A172 (cell line): ENCODE measurements at regions not wholly inside any gene's neighbourhood (a gene's known extent, or its start where the extent isn't known, plus 50 kb on each side); places are given as distances from the start of the nearest gene placed in this dataset.
"Not testable (repeated sequence)": the region's sequence is repeated elsewhere in the genome, so short reads cannot be mapped to it uniquely, and the experiment has no call there.

ENCODE experiments used
- DNase-seq: peaks from one replicate; pipeline ENCODE4 v3.0.0-alpha.2; 2015; ENCODE audit warnings: low spot score

GRCh38 chr16:5315914-5316313 is 218.3 kb upstream of the EEF2KMT start:
- no peak for DNase-seq

GRCh38 chr16:5314377-5314776 is 216.8 kb upstream of the EEF2KMT start:
- no peak for DNase-seq

- no peak for DNase-seq
Measured at GRCh38 chr16:5309946-5310611, 212.5 kb upstream of the EEF2KMT start.

- no peak for DNase-seq
Measured at GRCh38 chr16:5305023-5305422, 207.4 kb upstream of the EEF2KMT start.

- no peak for DNase-seq
Measured at GRCh38 chr16:5302372-5303114, 204.9 kb upstream of the EEF2KMT start.

GRCh38 chr16:5298202-5298601 is 200.6 kb upstream of the EEF2KMT start:
- DNase-seq: no peak

GRCh38 chr16:5296176-5296575 is 198.6 kb upstream of the EEF2KMT start:
- DNase-seq: no peak

- DNase-seq: not testable (repeated sequence)
Measured at GRCh38 chr16:5295304-5295703, 197.7 kb upstream of the EEF2KMT start.

GRCh38 chr16:5282152-5282551 is 184.6 kb upstream of the EEF2KMT start:
- not testable (repeated sequence) for DNase-seq

GRCh38 chr16:5257462-5257861 is 159.9 kb upstream of the EEF2KMT start:
- no peak for DNase-seq

- DNase-seq: no peak
Measured at GRCh38 chr16:5252791-5253190, 155.2 kb upstream of the EEF2KMT start.

- DNase-seq: not testable (repeated sequence)
Measured at GRCh38 chr16:5247403-5247802, 149.8 kb upstream of the EEF2KMT start.

- DNase-seq: not testable (repeated sequence)
Measured at GRCh38 chr16:5240278-5240626, 142.7 kb upstream of the EEF2KMT start.

GRCh38 chr16:5239472-5240277 is 142.1 kb upstream of the EEF2KMT start:
- DNase-seq: not testable (repeated sequence)

- DNase-seq: no peak
Measured at GRCh38 chr16:5235119-5235518, 137.5 kb upstream of the EEF2KMT start.

GRCh38 chr16:5234295-5235050 is 136.9 kb upstream of the EEF2KMT start:
- no peak for DNase-seq

- DNase-seq: no peak
Measured at GRCh38 chr16:5231246-5231759, 133.7 kb upstream of the EEF2KMT start.

- DNase-seq: no peak
Measured at GRCh38 chr16:5228369-5228768, 130.8 kb upstream of the EEF2KMT start.

GRCh38 chr16:5225931-5226655 is 128.5 kb upstream of the EEF2KMT start:
- DNase-seq: no peak

GRCh38 chr16:5222761-5223160 is 125.2 kb upstream of the EEF2KMT start:
- no peak for DNase-seq

GRCh38 chr16:5221831-5222230 is 124.2 kb upstream of the EEF2KMT start:
- not testable (repeated sequence) for DNase-seq
